ENCODE measurements at regions not wholly inside any gene's neighbourhood (a gene's known extent, or its start where the extent isn't known, plus 50 kb on each side); places are given as distances from the start of the nearest gene placed in this dataset.
A peak's percentile ranks its signal among the peaks of the same experiment; 100 is the strongest.

DNA sequence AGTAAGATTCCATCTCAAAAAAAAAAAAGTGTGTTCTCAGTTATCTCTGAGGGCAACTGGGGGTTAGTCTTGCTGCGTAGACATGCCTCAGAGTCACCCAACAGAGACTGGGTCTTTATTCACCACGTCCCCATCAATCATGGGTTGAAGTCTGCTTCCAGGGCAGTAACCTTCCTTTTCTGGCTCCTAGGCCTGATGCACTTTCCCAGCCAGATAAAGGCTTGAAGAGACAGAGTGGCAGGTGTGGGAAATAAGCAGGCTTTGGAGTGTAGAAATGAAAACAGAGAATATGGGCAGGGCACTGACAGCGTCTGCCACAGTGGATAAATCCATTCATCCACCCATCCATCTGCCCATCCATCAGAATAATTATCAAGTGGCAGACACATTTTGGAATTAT lies 134.1 kb upstream of the LGALSL start:
- TF ChIP-seq, protein P1, sequence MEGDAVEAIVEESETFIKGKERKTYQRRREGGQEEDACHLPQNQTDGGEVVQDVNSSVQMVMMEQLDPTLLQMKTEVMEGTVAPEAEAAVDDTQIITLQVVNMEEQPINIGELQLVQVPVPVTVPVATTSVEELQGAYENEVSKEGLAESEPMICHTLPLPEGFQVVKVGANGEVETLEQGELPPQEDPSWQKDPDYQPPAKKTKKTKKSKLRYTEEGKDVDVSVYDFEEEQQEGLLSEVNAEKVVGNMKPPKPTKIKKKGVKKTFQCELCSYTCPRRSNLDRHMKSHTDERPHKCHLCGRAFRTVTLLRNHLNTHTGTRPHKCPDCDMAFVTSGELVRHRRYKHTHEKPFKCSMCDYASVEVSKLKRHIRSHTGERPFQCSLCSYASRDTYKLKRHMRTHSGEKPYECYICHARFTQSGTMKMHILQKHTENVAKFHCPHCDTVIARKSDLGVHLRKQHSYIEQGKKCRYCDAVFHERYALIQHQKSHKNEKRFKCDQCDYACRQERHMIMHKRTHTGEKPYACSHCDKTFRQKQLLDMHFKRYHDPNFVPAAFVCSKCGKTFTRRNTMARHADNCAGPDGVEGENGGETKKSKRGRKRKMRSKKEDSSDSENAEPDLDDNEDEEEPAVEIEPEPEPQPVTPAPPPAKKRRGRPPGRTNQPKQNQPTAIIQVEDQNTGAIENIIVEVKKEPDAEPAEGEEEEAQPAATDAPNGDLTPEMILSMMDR (IDR thresholded peaks at IDR 0.05; ENCODE audit: unreplicated experiment): no peak
- H3K27me3 Mint-ChIP-seq (ENCODE audit: unreplicated experiment): peaks cover 3% of the 10 kb centered on the region
- DNase-seq (ENCODE audit: low spot score): no peak
- H3K4me1 Mint-ChIP-seq (ENCODE audit: unreplicated experiment): peaks cover 9% of the 10 kb centered on the region
- H3K27ac Mint-ChIP-seq (ENCODE audit: unreplicated experiment): no peak overlapping the region
- no peaks in the 10 kb centered on the region for H3K36me3 Mint-ChIP-seq (ENCODE audit: low read depth, unreplicated experiment)
- no peak overlapping the region for H3K4me3 Mint-ChIP-seq (ENCODE audit: unreplicated experiment)
- H3K9me3 Mint-ChIP-seq (ENCODE audit: unreplicated experiment): no peaks in the 10 kb centered on the region

DNA sequence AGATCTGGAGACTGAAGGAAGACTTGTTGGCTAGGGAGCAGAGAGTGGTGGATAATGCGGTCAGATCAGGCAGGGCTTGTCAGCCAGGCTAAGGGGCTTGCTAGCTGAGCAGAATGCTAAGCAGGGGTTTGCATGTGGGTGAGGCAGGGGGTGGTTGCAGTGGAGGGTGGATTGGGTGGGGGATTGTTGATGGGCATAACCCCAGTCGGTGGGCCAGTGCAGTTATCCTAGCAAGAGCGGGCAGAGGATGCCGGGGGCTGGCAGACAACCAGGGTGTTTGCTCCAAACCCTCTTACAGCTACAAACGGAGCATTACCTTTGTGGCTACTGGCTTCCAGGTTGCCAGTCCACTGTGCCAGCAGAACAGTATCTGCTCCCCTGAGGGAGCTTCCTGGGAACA lies 131.5 kb upstream of the LGALSL start:
- Mint-ChIP-seq H3K9me3 (ENCODE audit: unreplicated experiment) (no peaks in the 10 kb centered on the region), H3K27ac (ENCODE audit: unreplicated experiment) (peak overlapping the region; percentile 14), H3K27me3 (ENCODE audit: unreplicated experiment) (peaks cover 9% of the 10 kb centered on the region), H3K36me3 (ENCODE audit: low read depth, unreplicated experiment) (no peaks in the 10 kb centered on the region), H3K4me3 (ENCODE audit: unreplicated experiment) (no peak overlapping the region), H3K4me1 (ENCODE audit: unreplicated experiment) (peaks cover 11% of the 10 kb centered on the region)
- DNase-seq (ENCODE audit: low spot score): no peak
- TF ChIP-seq, protein P1 (IDR thresholded peaks at IDR 0.05; ENCODE audit: unreplicated experiment): no peak

DNA sequence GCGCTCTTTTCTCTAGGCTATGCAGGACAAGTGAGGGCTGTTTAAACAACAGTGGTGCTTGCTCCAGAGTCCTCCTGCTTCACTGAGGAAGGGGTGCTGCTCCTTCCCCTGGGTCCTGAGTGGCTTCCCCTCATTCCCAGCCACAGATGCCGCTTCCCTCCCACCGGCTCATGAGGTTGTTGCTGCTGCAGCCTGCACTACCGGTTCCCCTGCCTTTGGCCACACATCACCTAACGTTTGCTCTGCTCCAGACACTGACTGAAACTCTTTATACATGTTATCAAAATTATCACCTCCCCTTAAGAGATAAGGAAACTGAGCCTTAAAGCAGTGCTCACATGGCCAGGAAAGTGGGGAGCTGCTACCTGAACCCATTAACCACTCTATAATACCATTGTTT lies 130.8 kb upstream of the LGALSL start:
- H3K27me3 Mint-ChIP-seq (ENCODE audit: unreplicated experiment): peaks cover 9% of the 10 kb centered on the region
- no peak overlapping the region for H3K27ac Mint-ChIP-seq (ENCODE audit: unreplicated experiment)
- H3K36me3 Mint-ChIP-seq (ENCODE audit: low read depth, unreplicated experiment): no peaks in the 10 kb centered on the region
- no peaks in the 10 kb centered on the region for H3K9me3 Mint-ChIP-seq (ENCODE audit: unreplicated experiment)
- TF ChIP-seq, protein P1 (IDR thresholded peaks at IDR 0.05; ENCODE audit: unreplicated experiment): no peak
- H3K4me3 Mint-ChIP-seq (ENCODE audit: unreplicated experiment): no peak overlapping the region
- peaks cover 12% of the 10 kb centered on the region for H3K4me1 Mint-ChIP-seq (ENCODE audit: unreplicated experiment)
- DNase-seq (ENCODE audit: low spot score): no peak

DNA sequence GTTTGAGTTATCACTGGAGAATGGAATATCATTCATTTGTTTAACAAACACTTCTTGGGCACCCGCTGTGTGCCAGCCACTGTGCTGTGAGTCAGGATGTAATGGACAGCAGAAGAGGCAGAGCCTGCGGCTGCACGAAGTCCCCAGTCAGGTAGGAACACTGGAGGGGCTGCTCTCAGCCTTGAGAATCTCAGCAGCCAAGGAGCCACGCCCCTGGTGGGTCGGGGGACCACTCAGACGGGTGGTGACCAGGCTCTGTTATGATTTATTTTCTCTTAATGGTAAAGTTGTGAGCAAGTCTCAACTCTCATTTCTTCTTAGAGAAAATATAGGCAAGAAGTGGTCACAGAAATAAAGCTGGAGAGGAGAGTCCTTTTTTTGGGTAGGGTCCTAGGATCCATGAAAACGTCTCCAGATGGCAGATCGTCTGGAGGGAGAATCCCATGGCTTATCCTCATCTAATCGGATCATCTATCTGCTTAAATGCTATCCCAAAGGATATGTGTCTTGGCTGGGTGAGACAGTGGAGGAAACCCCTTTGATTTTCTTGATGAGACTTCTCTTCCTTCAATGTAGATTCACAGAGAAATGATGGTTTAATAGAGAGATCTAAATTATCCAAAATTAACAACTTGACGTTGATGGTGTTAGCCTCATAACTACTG lies 129.1 kb upstream of the LGALSL start:
- peaks cover 24% of the 10 kb centered on the region for H3K4me1 Mint-ChIP-seq (ENCODE audit: unreplicated experiment)
- H3K4me3 Mint-ChIP-seq (ENCODE audit: unreplicated experiment): no peak overlapping the region
- H3K27me3 Mint-ChIP-seq (ENCODE audit: unreplicated experiment): peaks cover 9% of the 10 kb centered on the region
- DNase-seq (ENCODE audit: low spot score): no peak
- no peaks in the 10 kb centered on the region for H3K36me3 Mint-ChIP-seq (ENCODE audit: low read depth, unreplicated experiment)
- no peak overlapping the region for H3K27ac Mint-ChIP-seq (ENCODE audit: unreplicated experiment)
- H3K9me3 Mint-ChIP-seq (ENCODE audit: unreplicated experiment): no peaks in the 10 kb centered on the region
- TF ChIP-seq, protein P1 (IDR thresholded peaks at IDR 0.05; ENCODE audit: unreplicated experiment): no peak

DNA sequence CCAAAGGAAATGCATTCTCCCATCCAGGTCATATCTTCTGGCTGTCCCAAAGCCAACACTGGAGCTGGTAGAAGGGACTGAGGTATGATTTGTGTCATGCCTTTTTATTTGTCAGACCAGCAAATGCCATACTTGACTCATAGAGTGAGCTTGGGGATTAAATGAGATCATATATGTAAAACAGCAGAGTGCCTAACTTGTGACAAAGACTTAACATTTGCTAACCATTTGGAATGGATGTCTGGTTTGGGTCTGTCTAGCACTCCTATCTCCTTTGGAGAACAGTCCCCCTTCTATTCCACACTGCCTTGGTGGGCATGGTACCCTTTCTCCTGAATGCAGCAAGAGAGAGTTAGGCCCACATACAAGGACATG lies 128.5 kb upstream of the LGALSL start:
- no peak for DNase-seq (ENCODE audit: low spot score)
- no peak overlapping the region for H3K4me3 Mint-ChIP-seq (ENCODE audit: unreplicated experiment)
- H3K36me3 Mint-ChIP-seq (ENCODE audit: low read depth, unreplicated experiment): no peaks in the 10 kb centered on the region
- no peaks in the 10 kb centered on the region for H3K9me3 Mint-ChIP-seq (ENCODE audit: unreplicated experiment)
- peaks cover 9% of the 10 kb centered on the region for H3K27me3 Mint-ChIP-seq (ENCODE audit: unreplicated experiment)
- peaks cover 30% of the 10 kb centered on the region for H3K4me1 Mint-ChIP-seq (ENCODE audit: unreplicated experiment)
- no peak overlapping the region for H3K27ac Mint-ChIP-seq (ENCODE audit: unreplicated experiment)
- TF ChIP-seq, protein P1 (IDR thresholded peaks at IDR 0.05; ENCODE audit: unreplicated experiment): no peak

Data from endothelial cell (in vitro differentiated cells).